ENCODE measurements at regions not wholly inside any gene's neighbourhood (a gene's known extent, or its start where the extent isn't known, plus 50 kb on each side); places are given as distances from the start of the nearest gene placed in this dataset.
"Not testable (repeated sequence)": the region's sequence is repeated elsewhere in the genome, so short reads cannot be mapped to it uniquely, and the experiment has no call there.

GRCh38 chr7:56466607-56467525 is 350.6 kb upstream of the NUPR2 start:
- not testable (repeated sequence) for DNase-seq (ENCODE audit: low spot score)

DNA sequence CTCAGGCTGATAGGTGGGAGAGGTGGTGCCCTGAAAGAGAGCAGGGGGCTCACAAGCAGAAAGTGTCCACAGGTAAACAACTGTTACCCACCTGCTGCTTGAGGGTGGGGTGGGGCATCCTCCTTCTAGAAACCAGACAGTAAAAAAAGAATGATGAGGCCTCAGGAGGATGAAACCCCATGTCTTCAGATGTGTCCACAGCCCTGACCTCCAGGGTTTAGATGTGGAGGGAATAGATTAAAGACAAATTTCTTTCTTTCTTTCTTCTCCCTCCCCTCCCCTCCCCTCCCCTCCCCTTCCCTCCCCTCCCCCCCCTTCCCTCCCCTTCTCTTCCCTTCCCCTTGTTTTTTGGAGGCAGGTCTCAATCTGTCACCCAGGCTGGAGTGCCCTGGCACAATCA is 333.5 kb upstream of the NUPR2 start:
- DNase-seq (ENCODE audit: low spot score): no peak

DNA sequence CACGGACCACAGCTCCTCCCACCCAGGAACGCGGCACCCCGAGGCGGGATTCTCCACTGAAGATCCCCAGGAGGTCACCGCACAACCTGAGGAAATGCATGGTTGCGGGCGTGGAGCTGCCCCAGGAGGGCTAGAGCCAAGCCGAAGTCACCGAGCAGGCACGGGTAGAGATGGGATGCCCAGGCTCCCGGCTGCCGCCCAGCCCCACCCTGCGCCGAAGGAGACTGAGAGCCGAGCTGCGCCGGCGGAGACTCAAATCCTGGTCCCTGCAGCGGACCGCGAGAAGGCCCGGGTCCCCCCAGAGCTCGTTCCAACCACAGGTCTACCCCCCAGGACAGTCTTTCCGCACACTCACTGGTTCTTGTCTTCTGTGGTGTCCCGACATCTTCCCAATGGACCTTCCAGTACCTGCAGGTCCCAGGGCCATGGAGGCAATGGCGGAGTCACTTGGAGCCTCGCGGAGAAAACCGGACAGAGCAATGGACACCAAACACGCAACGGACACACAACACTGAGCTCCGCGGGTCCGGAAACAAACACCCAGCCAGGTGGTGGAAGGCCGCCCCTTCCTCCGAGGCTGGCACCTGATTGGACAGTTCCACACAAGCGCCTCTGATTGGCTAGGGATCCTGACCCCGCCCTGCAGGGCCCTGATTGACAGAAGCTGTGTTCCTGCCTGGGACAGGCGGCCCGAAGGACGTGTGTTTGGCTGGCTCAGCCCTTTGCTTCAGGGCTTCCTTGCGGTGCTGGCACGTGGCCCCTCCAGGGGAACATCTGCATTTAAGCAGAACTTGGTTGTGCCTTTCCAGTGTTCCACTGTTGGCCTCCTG is 331.9 kb upstream of the NUPR2 start:
- no peak for DNase-seq (ENCODE audit: low spot score)

GRCh38 chr7:56420528-56420927 is 304.3 kb upstream of the NUPR2 start:
- not testable (repeated sequence) for DNase-seq (ENCODE audit: low spot score)

- no peak for DNase-seq (ENCODE audit: low spot score)
These were observed 259.0 kb upstream of the NUPR2 start for GRCh38 chr7:56375173-56375572.

DNA sequence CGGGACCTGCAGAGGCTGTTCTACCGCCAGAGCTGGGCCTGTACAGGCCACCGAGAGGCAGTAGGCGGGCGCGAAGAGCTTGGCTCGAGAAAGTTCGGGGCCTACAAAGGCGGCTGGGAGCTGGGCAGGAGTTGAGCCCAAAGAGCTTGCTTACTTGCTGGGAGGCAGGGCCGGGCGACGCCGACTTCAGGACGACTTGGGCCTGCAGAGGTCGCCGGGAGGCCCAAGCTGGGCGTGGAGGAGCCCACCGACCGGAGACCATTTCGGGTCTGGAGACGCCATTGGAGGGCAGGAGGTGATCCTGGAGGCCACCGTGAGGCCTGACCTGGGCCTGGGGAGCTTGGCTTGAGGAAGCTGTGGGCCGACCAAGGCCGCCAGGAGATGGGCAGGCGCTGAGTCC is 258.4 kb upstream of the NUPR2 start:
- not testable (repeated sequence) for DNase-seq (ENCODE audit: low spot score)

GRCh38 chr7:56373314-56373713 is 257.1 kb upstream of the NUPR2 start:
- peak; percentile 34 for DNase-seq (ENCODE audit: low spot score)

DNA sequence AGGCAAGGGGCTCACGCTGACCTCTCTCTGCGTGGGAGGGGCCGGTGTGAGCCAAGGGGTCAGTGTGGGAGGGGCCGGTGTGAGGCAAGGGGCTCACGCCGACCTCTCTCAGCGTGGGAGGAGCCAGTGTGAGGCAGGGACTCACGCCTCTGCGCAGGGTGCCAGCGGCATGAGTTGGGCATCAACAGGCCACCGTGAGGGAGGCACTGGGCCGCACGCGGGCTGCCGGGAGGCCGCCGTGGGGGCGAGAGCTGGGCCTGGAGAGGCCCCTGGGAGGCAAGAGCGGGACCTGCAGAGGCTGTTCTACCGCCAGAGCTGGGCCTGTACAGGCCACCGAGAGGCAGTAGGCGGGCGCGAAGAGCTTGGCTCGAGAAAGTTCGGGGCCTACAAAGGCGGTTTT is 255.6 kb upstream of the NUPR2 start:
- DNase-seq (ENCODE audit: low spot score): not testable (repeated sequence)

GRCh38 chr7:56370208-56370872 is 254.1 kb upstream of the NUPR2 start:
- DNase-seq (ENCODE audit: low spot score): not testable (repeated sequence)

DNA sequence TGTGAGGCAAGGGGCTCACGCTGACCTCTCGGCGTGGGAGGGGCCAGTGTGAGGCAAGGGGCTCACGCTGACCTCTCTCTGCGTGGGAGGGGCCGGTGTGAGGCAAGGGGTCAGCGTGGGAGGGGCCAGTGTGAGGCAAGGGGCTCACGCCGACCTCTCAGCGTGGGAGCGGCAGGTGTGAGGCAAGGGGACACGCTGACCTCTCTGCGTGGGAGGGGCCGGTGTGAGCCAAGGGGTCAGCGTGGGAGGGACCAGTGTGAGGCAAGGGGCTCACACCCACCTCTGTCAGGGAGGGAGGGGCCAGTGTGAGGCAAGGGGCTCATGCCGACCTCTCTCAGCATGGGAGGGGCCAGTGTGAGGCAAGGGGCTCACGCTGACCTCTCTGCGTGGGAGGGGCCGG is 251.7 kb upstream of the NUPR2 start:
- DNase-seq (ENCODE audit: low spot score): not testable (repeated sequence)

DNA sequence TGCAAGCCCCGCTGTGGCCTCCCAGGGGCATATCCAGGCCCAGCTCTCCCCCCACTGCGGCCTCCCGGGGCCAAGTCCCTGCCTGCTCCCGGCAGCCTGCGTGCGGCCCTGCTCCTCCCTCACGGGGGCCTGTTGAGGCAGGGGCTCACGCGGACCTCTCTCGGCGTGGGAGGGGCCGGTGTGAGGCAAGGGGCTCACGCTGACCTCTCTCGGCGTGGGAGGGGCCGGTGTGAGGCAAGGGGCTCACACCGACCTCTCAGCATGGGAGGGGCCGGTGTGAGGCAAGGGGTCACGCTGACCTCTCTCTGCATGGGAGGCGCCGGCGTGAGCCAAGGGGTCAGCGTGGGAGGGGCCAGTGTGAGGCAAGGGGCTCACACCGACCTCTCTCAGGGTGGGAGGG is 251.2 kb upstream of the NUPR2 start:
- DNase-seq (ENCODE audit: low spot score): not testable (repeated sequence)

DNA sequence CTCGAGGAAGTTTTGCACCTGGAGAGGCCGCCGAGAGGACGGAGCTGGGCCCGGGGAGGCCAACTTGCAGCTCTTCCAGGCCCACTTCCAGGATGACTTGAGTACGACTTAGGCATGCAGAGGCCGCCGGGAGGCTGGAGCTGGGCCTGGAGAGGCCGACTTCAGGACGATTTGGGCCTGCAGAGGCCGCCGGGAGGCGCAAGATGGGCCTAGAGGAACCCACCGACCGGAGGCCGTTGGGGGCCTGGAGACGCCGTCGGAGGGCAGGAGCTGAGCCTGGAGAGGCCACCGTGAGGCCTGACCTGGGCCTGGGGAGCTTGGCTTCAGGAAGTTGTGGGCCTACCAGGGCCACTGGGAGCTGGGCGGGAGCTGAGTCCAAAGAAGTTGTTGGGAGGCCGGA is 250.5 kb upstream of the NUPR2 start:
- not testable (repeated sequence) for DNase-seq (ENCODE audit: low spot score)

DNA sequence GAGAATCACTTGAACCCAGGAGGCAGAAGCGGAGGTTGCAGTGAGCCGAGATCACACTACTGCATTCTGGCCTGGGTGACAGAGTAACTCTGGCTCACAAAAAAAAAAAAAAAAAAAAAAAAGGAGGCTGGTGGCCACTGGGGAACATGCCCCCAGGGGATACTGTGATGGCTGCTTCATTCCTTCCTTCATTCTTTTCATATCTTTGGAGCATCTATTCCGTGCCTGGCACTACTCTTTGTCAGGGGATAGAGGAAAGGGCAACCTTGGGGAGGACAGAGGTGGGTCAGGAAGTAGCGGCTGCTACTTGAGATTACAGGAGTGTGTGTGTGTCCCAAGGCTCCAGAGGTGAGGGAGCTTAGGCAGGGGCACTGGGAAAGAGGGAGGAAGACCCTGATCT is 236.4 kb upstream of the NUPR2 start:
- DNase-seq (ENCODE audit: low spot score): not testable (repeated sequence)

- not testable (repeated sequence) for DNase-seq (ENCODE audit: low spot score)
These were observed 235.0 kb upstream of the NUPR2 start for GRCh38 chr7:56351181-56351580.

- not testable (repeated sequence) for DNase-seq (ENCODE audit: low spot score)
These were observed 232.1 kb upstream of the NUPR2 start for GRCh38 chr7:56348311-56348710.

DNA sequence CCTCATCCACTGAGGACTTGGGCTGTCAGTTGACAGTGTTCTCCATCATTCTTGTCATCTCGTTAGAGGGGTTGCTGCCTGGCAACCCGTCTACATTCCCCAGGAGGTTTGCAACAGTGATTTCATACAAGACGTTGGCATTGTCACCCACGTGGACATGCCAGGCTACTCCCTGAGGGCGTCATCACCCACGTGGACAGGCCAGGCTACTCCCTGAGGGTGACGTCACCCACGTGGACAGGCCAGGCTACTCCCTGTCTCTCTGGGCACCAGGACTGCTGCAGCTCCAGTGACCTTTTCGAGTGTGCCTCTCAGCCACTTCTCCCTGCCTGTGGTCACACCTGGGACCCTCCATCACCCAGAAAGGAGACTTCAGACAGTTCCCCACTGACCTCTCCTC is 212.1 kb upstream of the NUPR2 start:
- DNase-seq (ENCODE audit: low spot score): not testable (repeated sequence)

- DNase-seq (ENCODE audit: low spot score): no peak
These were observed 174.3 kb upstream of the NUPR2 start for GRCh38 chr7:56290548-56290947.

- no peak for DNase-seq (ENCODE audit: low spot score)
These were observed 171.4 kb upstream of the NUPR2 start for GRCh38 chr7:56287429-56288138.

DNA sequence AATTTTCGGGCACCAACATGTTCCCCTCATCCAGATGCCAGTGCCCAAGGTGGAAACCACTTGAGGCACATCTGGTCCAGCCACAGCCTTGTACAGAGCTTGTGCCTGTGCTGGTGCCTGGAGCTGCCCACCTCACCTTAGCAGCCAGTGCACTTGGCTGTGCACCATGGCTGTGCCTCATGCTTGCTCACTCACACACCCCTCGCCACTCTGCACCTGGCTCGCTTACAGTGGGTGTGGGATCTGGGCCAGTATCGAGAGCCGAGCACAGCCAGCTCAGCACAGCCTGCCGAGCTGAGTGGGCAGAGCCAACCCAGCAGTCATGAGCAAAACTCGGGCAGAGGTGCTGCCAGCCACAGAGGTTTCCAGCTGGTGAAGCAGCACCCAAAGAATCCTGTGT is 139.9 kb upstream of the NUPR2 start:
- no peak for DNase-seq (ENCODE audit: low spot score)

- no peak for DNase-seq (ENCODE audit: low spot score)
These were observed 133.9 kb upstream of the NUPR2 start for GRCh38 chr7:56250135-56250534.

GRCh38 chr7:56229631-56230030 is 113.4 kb upstream of the NUPR2 start:
- DNase-seq (ENCODE audit: low spot score): no peak

GRCh38 chr7:56222866-56223265 is 106.6 kb upstream of the NUPR2 start:
- no peak for DNase-seq (ENCODE audit: low spot score)
